Nephron progenitor cell (in vitro differentiated cells): ENCODE measurements at regions not wholly inside any gene's neighbourhood (a gene's known extent, or its start where the extent isn't known, plus 50 kb on each side); places are given as distances from the start of the nearest gene placed in this dataset.

Experiments
- DNase-seq: peaks from one replicate; pipeline ENCODE4 v3.0.0; 2021
- H3K27ac Mint-ChIP-seq: 2 replicates; pipeline ENCODE4 v1.8.0; 2021; ENCODE audit warnings: mild to moderate bottlenecking, moderate library complexity, mixed read lengths
- H3K27me3 Mint-ChIP-seq: 2 replicates; pipeline ENCODE4 v1.8.0; 2021; ENCODE audit warnings: mild to moderate bottlenecking, low read depth, mixed read lengths; ENCODE audit not compliant: poor library complexity
- H3K36me3 Mint-ChIP-seq: 2 replicates; pipeline ENCODE4 v1.8.0; 2021; ENCODE audit warnings: low read depth, mixed read lengths
- H3K4me1 Mint-ChIP-seq: 2 replicates; pipeline ENCODE4 v1.8.0; 2021; ENCODE audit warnings: mixed read lengths
- H3K4me3 Mint-ChIP-seq: 2 replicates; pipeline ENCODE4 v1.8.0; 2021; ENCODE audit warnings: mild to moderate bottlenecking, moderate library complexity, mixed read lengths
- H3K9me3 Mint-ChIP-seq: 2 replicates; pipeline ENCODE4 v1.8.0; 2021; ENCODE audit warnings: mild to moderate bottlenecking, moderate library complexity, mixed read lengths
- CTCF ChIP-seq: fragments of 200-600 bp; sonication (generic); IDR thresholded peaks from 2 replicates; pipeline ENCODE4 v1.5.0; 2021; ENCODE audit warnings: antibody characterized with exemption

GRCh38 chr2:164044622-164045021 lies 308.8 kb upstream of the FIGN start:
- no peaks in the 10 kb centered on the region for H3K36me3 Mint-ChIP-seq
- no peak for DNase-seq
- peaks cover 10% of the 10 kb centered on the region for H3K27me3 Mint-ChIP-seq
- TF ChIP-seq CTCF = no peak
- no peak overlapping the region for H3K27ac Mint-ChIP-seq
- H3K9me3 Mint-ChIP-seq = peaks cover 23% of the 10 kb centered on the region
- no peaks in the 10 kb centered on the region for H3K4me1 Mint-ChIP-seq
- no peak overlapping the region for H3K4me3 Mint-ChIP-seq

DNA sequence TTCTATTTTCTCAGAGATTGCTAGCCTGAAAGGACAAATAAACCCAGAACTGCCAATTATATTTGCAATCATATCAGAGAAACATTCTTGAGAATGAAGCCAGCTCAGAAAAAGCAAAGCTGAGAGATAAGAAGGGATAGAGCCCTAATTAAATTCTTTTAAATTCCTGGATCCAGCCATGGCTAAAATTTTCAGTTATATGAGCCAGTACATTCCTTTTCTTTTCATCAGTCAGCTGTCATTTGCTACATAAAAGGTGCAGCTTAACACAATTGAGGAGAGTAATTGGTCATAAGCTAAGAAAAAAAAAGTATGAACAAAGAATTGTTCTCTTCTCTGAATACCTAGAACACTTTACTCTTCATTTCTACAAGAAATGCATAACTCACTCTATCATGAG lies 303.5 kb upstream of the FIGN start:
- TF ChIP-seq CTCF = no peak

GRCh38 chr2:164032995-164033394 lies 297.2 kb upstream of the FIGN start:
- Mint-ChIP-seq H3K4me1 (no peaks in the 10 kb centered on the region), H3K27me3 (no peaks in the 10 kb centered on the region), H3K36me3 (no peaks in the 10 kb centered on the region), H3K4me3 (no peak overlapping the region), H3K9me3 (no peaks in the 10 kb centered on the region), H3K27ac (no peak overlapping the region)
- TF ChIP-seq CTCF = no peak
- no peak for DNase-seq

More for the DNA sequence above, 303.5 kb upstream of the FIGN start:
- H3K4me3 Mint-ChIP-seq = no peak overlapping the region
- no peaks in the 10 kb centered on the region for H3K36me3 Mint-ChIP-seq
- peaks cover 24% of the 10 kb centered on the region for H3K9me3 Mint-ChIP-seq
- H3K27me3 Mint-ChIP-seq = peaks cover 10% of the 10 kb centered on the region
- DNase-seq = no peak
- no peaks in the 10 kb centered on the region for H3K4me1 Mint-ChIP-seq
- H3K27ac Mint-ChIP-seq = no peak overlapping the region

- Mint-ChIP-seq H3K4me1 (no peaks in the 10 kb centered on the region), H3K27me3 (no peaks in the 10 kb centered on the region), H3K36me3 (no peaks in the 10 kb centered on the region), H3K4me3 (no peak overlapping the region), H3K9me3 (no peaks in the 10 kb centered on the region), H3K27ac (no peak overlapping the region)
- no peak for DNase-seq
- TF ChIP-seq CTCF = no peak
Measured at GRCh38 chr2:164030623-164031022, 294.8 kb upstream of the FIGN start.

GRCh38 chr2:164028814-164029534 lies 293.2 kb upstream of the FIGN start:
- Mint-ChIP-seq H3K27me3 (no peaks in the 10 kb centered on the region), H3K27ac (no peak overlapping the region), H3K9me3 (no peaks in the 10 kb centered on the region), H3K4me3 (no peak overlapping the region), H3K4me1 (no peaks in the 10 kb centered on the region), H3K36me3 (no peaks in the 10 kb centered on the region)
- no peak for DNase-seq
- TF ChIP-seq CTCF = no peak

GRCh38 chr2:164024396-164024795 lies 288.6 kb upstream of the FIGN start:
- Mint-ChIP-seq H3K36me3 (no peaks in the 10 kb centered on the region), H3K27me3 (no peaks in the 10 kb centered on the region), H3K9me3 (no peaks in the 10 kb centered on the region), H3K27ac (no peak overlapping the region), H3K4me3 (no peak overlapping the region), H3K4me1 (no peaks in the 10 kb centered on the region)
- TF ChIP-seq CTCF = no peak
- no peak for DNase-seq
